H9 (cell line): ENCODE measurements at regions not wholly inside any gene's neighbourhood (a gene's known extent, or its start where the extent isn't known, plus 50 kb on each side); places are given as distances from the start of the nearest gene placed in this dataset.
A peak's percentile ranks its signal among the peaks of the same experiment; 100 is the strongest.

Source experiments
- DNase-seq: peaks from one replicate; pipeline ENCODE4 v3.0.0-alpha.2; 2017
- H2AFZ ChIP-seq: one replicate; pipeline ENCODE4 v1.6.1; 2013; ENCODE audit warnings: mild to moderate bottlenecking, low read length, control low read depth, moderate library complexity
- H2AK5ac ChIP-seq: 2 replicates; pipeline ENCODE4 v1.6.1; 2013; ENCODE audit warnings: low read length, control low read depth, mixed read lengths; ENCODE audit not compliant: insufficient read length
- H2BK120ac ChIP-seq: one replicate; pipeline ENCODE4 v1.6.1; 2013; ENCODE audit warnings: low read depth, mild to moderate bottlenecking, low read length, control low read depth, inconsistent platforms; ENCODE audit not compliant: poor library complexity, severe bottlenecking
- H2BK12ac ChIP-seq: 2 replicates; pipeline ENCODE4 v1.6.1; 2013; ENCODE audit warnings: low read length, control low read depth, mixed read lengths, low read depth; ENCODE audit not compliant: insufficient read length
- H2BK15ac ChIP-seq: 2 replicates; pipeline ENCODE4 v1.6.1; 2013; ENCODE audit warnings: low read depth, low read length, control low read depth
- H2BK20ac ChIP-seq: one replicate; pipeline ENCODE4 v1.6.1; 2013; ENCODE audit warnings: low read depth, mild to moderate bottlenecking, low read length, control low read depth, inconsistent platforms; ENCODE audit not compliant: poor library complexity, severe bottlenecking
- H2BK5ac ChIP-seq: 2 replicates; pipeline ENCODE4 v1.6.1; 2013; ENCODE audit warnings: low read length, control low read depth, mixed read lengths; ENCODE audit not compliant: insufficient read length
- H3K14ac ChIP-seq: 2 replicates; pipeline ENCODE4 v1.6.1; 2013; ENCODE audit warnings: low read length, control low read depth; ENCODE audit not compliant: insufficient read depth
- H3K18ac ChIP-seq: 2 replicates; pipeline ENCODE4 v1.6.1; 2013; ENCODE audit warnings: low read depth, mild to moderate bottlenecking, mixed read lengths, low read length, control low read depth; ENCODE audit not compliant: insufficient read length
- H3K23ac ChIP-seq: 2 replicates; pipeline ENCODE4 v1.6.1; 2013; ENCODE audit warnings: low read length, control low read depth, mixed read lengths, low read depth; ENCODE audit not compliant: insufficient read length
- H3K23me2 ChIP-seq: 2 replicates; pipeline ENCODE4 v1.6.1; 2013; ENCODE audit warnings: low read depth, mild to moderate bottlenecking, mixed read lengths, low read length, control low read depth; ENCODE audit not compliant: insufficient read length, poor library complexity, severe bottlenecking
- H3K27ac ChIP-seq: 2 replicates; pipeline ENCODE4 v1.5.1; 2013; ENCODE audit warnings: low read length, control low read depth, mixed read lengths, low read depth; ENCODE audit not compliant: insufficient read length
- H3K27me3 ChIP-seq: 2 replicates; pipeline ENCODE4 v1.6.1; 2013; ENCODE audit warnings: low read length, control low read depth, inconsistent platforms; ENCODE audit not compliant: insufficient read depth
- H3K4ac ChIP-seq: 2 replicates; pipeline ENCODE4 v1.6.1; 2013; ENCODE audit warnings: low read depth, mild to moderate bottlenecking, control low read depth, inconsistent platforms, low read length, moderate library complexity
- H3K4me1 ChIP-seq: 2 replicates; pipeline ENCODE4 v1.6.1; 2013; ENCODE audit warnings: low read length, control low read depth, inconsistent platforms; ENCODE audit not compliant: insufficient read depth
- H3K4me2 ChIP-seq: 2 replicates; pipeline ENCODE4 v1.6.1; 2013; ENCODE audit warnings: low read length, control low read depth, mixed read lengths; ENCODE audit not compliant: insufficient read length, insufficient read depth
- H3K56ac ChIP-seq: 2 replicates; pipeline ENCODE4 v1.6.1; 2013; ENCODE audit warnings: low read depth, mild to moderate bottlenecking, mixed read lengths, low read length, control low read depth; ENCODE audit not compliant: insufficient read length
- H3K79me1 ChIP-seq: 2 replicates; pipeline ENCODE4 v1.6.1; 2013; ENCODE audit warnings: low read depth, mild to moderate bottlenecking, moderate library complexity, low read length, control low read depth, inconsistent platforms; ENCODE audit not compliant: insufficient read depth, poor library complexity, severe bottlenecking
- H3K79me2 ChIP-seq: 2 replicates; pipeline ENCODE4 v1.6.1; 2013; ENCODE audit warnings: low read length, control low read depth, inconsistent platforms; ENCODE audit not compliant: insufficient read depth
- H3K9ac ChIP-seq: 2 replicates; pipeline ENCODE4 v1.6.1; 2013; ENCODE audit warnings: low read length, control low read depth, mixed read lengths; ENCODE audit not compliant: insufficient read length; ENCODE audit errors: extremely low read depth
- H3K9me3 ChIP-seq: one replicate; pipeline ENCODE4 v1.6.1; 2013; ENCODE audit warnings: low read depth, low read length, inconsistent platforms; ENCODE audit not compliant: control insufficient read depth
- H3T11ph ChIP-seq: one replicate; pipeline ENCODE4 v1.6.1; 2013; ENCODE audit warnings: mild to moderate bottlenecking, low read length, control low read depth, inconsistent platforms
- H4K20me1 ChIP-seq: one replicate; pipeline ENCODE4 v1.6.1; 2013; ENCODE audit not compliant: control insufficient read depth, insufficient read length, insufficient read depth
- H4K5ac ChIP-seq: 2 replicates; pipeline ENCODE4 v1.6.1; 2013; ENCODE audit warnings: low read depth, mild to moderate bottlenecking, mixed read lengths, low read length, control low read depth; ENCODE audit not compliant: insufficient read length
- H4K8ac ChIP-seq: replicated peaks from 2 replicates; pipeline ENCODE4 v1.6.1; 2013; ENCODE audit warnings: low read length, control low read depth, mixed read lengths, low read depth; ENCODE audit not compliant: insufficient read length
- H4K91ac ChIP-seq: 2 replicates; pipeline ENCODE4 v1.6.1; 2013; ENCODE audit warnings: low read depth, mild to moderate bottlenecking, moderate library complexity, mixed read lengths, low read length, control low read depth; ENCODE audit not compliant: insufficient read length
- H3K27ac Mint-ChIP-seq, 3 experiments: 2 replicates in 2 of 3; 3 replicates in 1 of 3; pipeline ENCODE4 v1.8.0; 2020 to 2021; ENCODE audit warnings: mixed read lengths in 3 of 3, mild to moderate bottlenecking in 1 of 3, moderate library complexity in 1 of 3
- H3K27me3 Mint-ChIP-seq: 2 replicates; pipeline ENCODE4 v1.8.0; 2021; ENCODE audit warnings: low read depth, mild to moderate bottlenecking, moderate library complexity, mixed read lengths
- H3K36me3 Mint-ChIP-seq, 3 experiments: 2 replicates in 2 of 3; 3 replicates in 1 of 3; pipeline ENCODE4 v1.8.0; 2020 to 2021; ENCODE audit warnings: low read depth in 3 of 3, mixed read lengths in 3 of 3; ENCODE audit not compliant: insufficient read depth in 1 of 3
- H3K4me1 Mint-ChIP-seq, 2 experiments: 2 replicates each; pipeline ENCODE4 v1.8.0; 2020; ENCODE audit warnings: mixed read lengths in 2 of 2
- H3K4me3 Mint-ChIP-seq, 2 experiments: 2 replicates in 1 of 2; 3 replicates in 1 of 2; pipeline ENCODE4 v1.8.0; 2020 to 2021; ENCODE audit warnings: mild to moderate bottlenecking in 2 of 2, mixed read lengths in 2 of 2, moderate library complexity in 1 of 2
- H3K9me3 Mint-ChIP-seq, 2 experiments: 2 replicates in 1 of 2; 3 replicates in 1 of 2; pipeline ENCODE4 v1.8.0; 2020; ENCODE audit warnings: mild to moderate bottlenecking in 2 of 2, mixed read lengths in 2 of 2, moderate library complexity in 1 of 2
- CTCF ChIP-seq: fragments of 200-600 bp; sonication (generic); conservative IDR thresholded peaks from 3 replicates; pipeline ENCODE4 v1.8.0; 2021; ENCODE audit warnings: antibody characterized with exemption, mild to moderate bottlenecking
- WGBS: extraction: QIAGEN DNeasy Blood & Tissue Kit; methylation state at CpG from one replicate; pipeline ENCODE4 v1.1.7; 2013; ENCODE audit warnings: missing lambda C conversion rate, low lambda C conversion rate, mixed read lengths; ENCODE audit not compliant: insufficient read length; ENCODE audit errors: extremely low coverage; 5-methylcytosine and 5-hydroxymethylcytosine counted together

GRCh38 chr17:73710095-73710592 lies 65.9 kb upstream of the SDK2 start:
- Histone ChIP-seq H3K27ac (no peak overlapping the region), H3K79me2 (no peaks in the 10 kb centered on the region), H3K18ac (no peak overlapping the region), H3K4me1 (no peaks in the 10 kb centered on the region; the same call in 1 of the 2 replicates), H3T11ph (no peak overlapping the region), H3K4me2 (peak overlapping the region; percentile 30), H3K23ac (no peak overlapping the region), H4K5ac (no peak overlapping the region), H2AFZ (no peak overlapping the region), H3K27me3 (no peaks in the 10 kb centered on the region), H2BK20ac (no peak overlapping the region), H4K91ac (no peak overlapping the region), H3K9me3 (no peaks in the 10 kb centered on the region), H3K9ac (no peak overlapping the region), H2AK5ac (no peak overlapping the region), H3K56ac (no peak overlapping the region), H3K14ac (no peak overlapping the region), H3K23me2 (no peaks in the 10 kb centered on the region), H2BK5ac (no peak overlapping the region), H3K79me1 (no peaks in the 10 kb centered on the region), H4K8ac (no peak overlapping the region), H2BK15ac (no peak overlapping the region), H2BK12ac (no peak overlapping the region), H2BK120ac (no peak overlapping the region), H4K20me1 (no peaks in the 10 kb centered on the region), H3K4ac (no peak overlapping the region)
- peaks cover 55% of the 10 kb centered on the region for H3K27me3 Mint-ChIP-seq
- peaks cover 3 to 6% of the 10 kb centered on the region in 2 experiments; a peak in 4 of 5 replicates for H3K9me3 Mint-ChIP-seq
- TF ChIP-seq CTCF: peak; percentile 91
- H3K4me1 Mint-ChIP-seq: peaks cover 11 to 16% of the 10 kb centered on the region in 2 experiments
- H3K36me3 Mint-ChIP-seq: peaks cover 0 to 5% (median 0%) of the 10 kb centered on the region in 3 experiments; a peak in 2 of 7 replicates
- whole genome bisulfite sequencing: no CpG with 5 or more reads among the region's 15 CpGs
- H3K4me3 Mint-ChIP-seq: no peak overlapping the region
- H3K27ac Mint-ChIP-seq: no peak overlapping the region
- peak; percentile 91 for DNase-seq
